ENCODE measurements at regions not wholly inside any gene's neighbourhood (a gene's known extent, or its start where the extent isn't known, plus 50 kb on each side); places are given as distances from the start of the nearest gene placed in this dataset.

GRCh38 chr4:65918212-65918611, 247.9 kb upstream of the EPHA5 start:
- DNase-seq (ENCODE audit: low read depth): no peak

GRCh38 chr4:65917486-65917885, 247.2 kb upstream of the EPHA5 start:
- DNase-seq (ENCODE audit: low read depth): peak; percentile 50

GRCh38 chr4:65911720-65912119, 241.4 kb upstream of the EPHA5 start:
- DNase-seq (ENCODE audit: low read depth): no peak

GRCh38 chr4:65893957-65894755, 223.9 kb upstream of the EPHA5 start:
- DNase-seq (ENCODE audit: low read depth): peak; percentile 23

- DNase-seq (ENCODE audit: low read depth): no peak
Observed at GRCh38 chr4:65893271-65893670, 223.0 kb upstream of the EPHA5 start.

- DNase-seq (ENCODE audit: low read depth): no peak
Observed at GRCh38 chr4:65880594-65880993, 210.3 kb upstream of the EPHA5 start.

- DNase-seq (ENCODE audit: low read depth): no peak
Observed at GRCh38 chr4:65868096-65868824, 198.0 kb upstream of the EPHA5 start.

GRCh38 chr4:65865489-65865888, 195.2 kb upstream of the EPHA5 start:
- peak; percentile 48 for DNase-seq (ENCODE audit: low read depth)

GRCh38 chr4:65861993-65862392, 191.7 kb upstream of the EPHA5 start:
- peak; percentile 2 for DNase-seq (ENCODE audit: low read depth)

GRCh38 chr4:65845199-65845773, 175.0 kb upstream of the EPHA5 start:
- no peak for DNase-seq (ENCODE audit: low read depth)

- DNase-seq (ENCODE audit: low read depth): no peak
Observed at GRCh38 chr4:65839164-65839931, 169.1 kb upstream of the EPHA5 start.

GRCh38 chr4:65834707-65835106, 164.4 kb upstream of the EPHA5 start:
- no peak for DNase-seq (ENCODE audit: low read depth)

GRCh38 chr4:65831828-65832227, 161.5 kb upstream of the EPHA5 start:
- no peak for DNase-seq (ENCODE audit: low read depth)

- peak; percentile 74 for DNase-seq (ENCODE audit: low read depth)
Observed at GRCh38 chr4:65825116-65825753, 154.9 kb upstream of the EPHA5 start.

- DNase-seq (ENCODE audit: low read depth): no peak
Observed at GRCh38 chr4:65819192-65819591, 148.9 kb upstream of the EPHA5 start.

GRCh38 chr4:65805936-65806335, 135.6 kb upstream of the EPHA5 start:
- DNase-seq (ENCODE audit: low read depth): no peak

GRCh38 chr4:65799513-65799912, 129.2 kb upstream of the EPHA5 start:
- DNase-seq (ENCODE audit: low read depth): no peak

- DNase-seq (ENCODE audit: low read depth): no peak
Observed at GRCh38 chr4:65798498-65799127, 128.3 kb upstream of the EPHA5 start.

GRCh38 chr4:65791812-65792308, 121.6 kb upstream of the EPHA5 start:
- peak; percentile 14 for DNase-seq (ENCODE audit: low read depth)

- DNase-seq (ENCODE audit: low read depth): peak; percentile 27
Observed at GRCh38 chr4:65791111-65791811, 121.0 kb upstream of the EPHA5 start.

- DNase-seq (ENCODE audit: low read depth): no peak
Observed at GRCh38 chr4:65789805-65790204, 119.5 kb upstream of the EPHA5 start.

All from ELR (cell line).